Stimulated activated CD8-positive, alpha-beta memory T cell treated with anti-CD3 and anti-CD28 coated beads, Interleukin-7, amount 100 ng/mL, for 4 hours (primary cell): ENCODE measurements at regions not wholly inside any gene's neighbourhood (a gene's known extent, or its start where the extent isn't known, plus 50 kb on each side); places are given as distances from the start of the nearest gene placed in this dataset.
"Not testable (repeated sequence)": the region's sequence is repeated elsewhere in the genome, so short reads cannot be mapped to it uniquely, and the experiment has no call there.

Experiments
- DNase-seq, 2 donors: peaks; one replicate each; pipeline ENCODE4 v3.0.0-alpha.2; 2020; ENCODE audit warnings: low read depth in 2 of 2

- DNase-seq = no peak
Observed at GRCh38 chr5:89668821-89669220, 740.7 kb downstream of the CETN3 start.

GRCh38 chr5:89662499-89662898 is 747.1 kb downstream of the CETN3 start:
- DNase-seq = no peak

GRCh38 chr5:89638871-89639270 is 755.9 kb upstream of the MEF2C start:
- no peak for DNase-seq

DNA sequence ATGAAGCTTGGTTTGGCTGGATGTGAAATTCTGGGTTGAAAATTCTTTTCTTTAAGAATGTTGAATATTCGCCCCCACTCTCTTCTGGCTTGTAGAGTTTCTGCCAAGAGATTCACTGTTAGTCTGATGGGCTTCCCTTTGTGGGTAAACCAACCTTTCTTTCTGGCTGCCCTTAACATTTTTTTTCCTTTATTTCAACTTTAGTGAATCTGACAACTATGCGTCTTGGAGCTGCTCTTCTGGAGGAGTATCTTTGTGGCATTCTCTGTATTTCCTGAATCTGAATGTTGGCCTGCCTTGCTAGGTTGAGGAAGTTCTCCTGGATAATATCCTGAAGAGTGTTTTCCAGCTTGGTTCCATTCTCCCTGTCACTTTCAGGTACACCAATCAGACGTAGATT is 751.2 kb upstream of the MEF2C start:
- not testable (repeated sequence) for DNase-seq

GRCh38 chr5:89630064-89630463 is 747.1 kb upstream of the MEF2C start:
- not testable (repeated sequence) for DNase-seq

GRCh38 chr5:89628876-89629635 is 746.1 kb upstream of the MEF2C start:
- no peak for DNase-seq

DNA sequence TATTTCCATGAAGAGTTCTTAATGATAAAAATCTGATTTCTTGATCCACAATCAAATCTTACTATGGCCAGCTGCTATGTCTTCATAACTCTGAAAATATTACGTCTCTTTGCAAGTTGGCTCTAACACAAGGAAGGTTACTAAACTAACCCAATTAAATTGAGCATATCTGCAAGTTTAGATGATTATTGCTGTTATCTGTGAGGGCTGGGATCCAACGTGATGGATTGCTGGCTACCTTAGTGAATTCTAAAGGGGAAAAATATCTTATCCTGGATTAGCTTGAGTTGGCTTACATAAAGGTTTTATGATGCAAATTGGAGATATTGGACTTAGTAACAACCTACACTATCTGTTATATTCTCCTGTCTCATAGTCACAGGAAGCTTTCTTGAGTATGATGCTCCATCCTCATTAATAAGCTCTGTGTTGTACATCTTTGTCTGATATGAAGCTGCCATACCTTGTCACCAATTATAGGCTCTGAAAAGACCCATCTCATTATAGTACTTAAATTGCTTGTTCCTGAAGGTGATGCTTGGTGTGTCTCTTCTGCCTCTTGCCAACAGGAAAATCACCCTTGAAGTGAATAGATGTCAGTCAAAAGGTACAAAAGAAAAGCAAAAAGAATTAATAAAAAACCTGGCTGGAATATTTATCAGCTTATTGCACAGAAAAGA is 733.0 kb upstream of the MEF2C start:
- DNase-seq = no peak

- DNase-seq = no peak
Observed at GRCh38 chr5:89613222-89613956, 730.4 kb upstream of the MEF2C start.

DNA sequence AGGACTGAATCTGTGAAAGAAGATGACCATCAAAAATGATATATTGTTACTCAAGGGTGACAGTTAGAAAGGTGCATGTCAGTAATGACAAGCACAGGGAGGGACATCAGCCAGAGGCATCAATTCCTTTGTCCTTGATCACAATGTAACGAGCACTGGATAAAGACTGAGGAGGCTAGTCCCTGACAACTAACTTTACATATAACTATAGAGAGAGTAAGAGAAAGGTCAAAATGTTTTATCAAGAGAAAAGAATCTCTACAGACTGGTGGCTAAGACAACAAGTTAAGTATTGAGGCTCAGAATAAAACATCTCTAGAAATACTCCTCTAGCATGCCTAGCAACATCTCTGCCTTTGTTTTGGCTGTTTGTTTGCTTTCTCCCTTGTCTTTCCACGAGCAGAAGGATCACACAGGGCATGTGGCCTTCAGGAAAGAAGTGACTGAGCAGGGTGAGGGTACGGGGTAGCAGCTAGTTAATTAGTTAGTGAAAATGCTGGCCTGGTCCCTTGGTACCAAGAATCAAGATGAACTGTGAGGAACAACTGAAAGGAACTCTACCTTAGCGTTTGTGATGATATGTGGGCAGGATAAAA is 724.1 kb upstream of the MEF2C start:
- no peak for DNase-seq

GRCh38 chr5:89604342-89604741 is 721.4 kb upstream of the MEF2C start:
- no peak for DNase-seq

DNA sequence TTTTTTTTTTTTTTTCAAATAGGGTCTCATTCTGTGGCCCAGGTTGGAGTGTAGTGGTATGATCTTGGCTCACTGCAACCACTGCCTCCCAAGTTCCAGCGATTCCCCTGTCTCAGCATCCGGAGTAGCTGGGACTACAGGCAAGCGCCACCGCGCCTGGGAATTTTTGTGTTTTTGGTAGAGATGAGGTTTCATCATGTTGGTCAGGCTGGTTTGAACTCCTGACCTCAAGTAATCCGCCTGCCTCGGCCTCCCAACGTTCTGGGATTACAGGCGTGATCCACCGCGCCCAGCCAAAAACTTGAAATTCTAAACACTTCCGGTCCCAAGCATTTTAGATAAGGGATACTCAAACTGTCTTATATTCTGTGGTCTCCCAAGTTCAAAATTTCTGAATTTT is 718.9 kb upstream of the MEF2C start:
- DNase-seq = no peak

DNA sequence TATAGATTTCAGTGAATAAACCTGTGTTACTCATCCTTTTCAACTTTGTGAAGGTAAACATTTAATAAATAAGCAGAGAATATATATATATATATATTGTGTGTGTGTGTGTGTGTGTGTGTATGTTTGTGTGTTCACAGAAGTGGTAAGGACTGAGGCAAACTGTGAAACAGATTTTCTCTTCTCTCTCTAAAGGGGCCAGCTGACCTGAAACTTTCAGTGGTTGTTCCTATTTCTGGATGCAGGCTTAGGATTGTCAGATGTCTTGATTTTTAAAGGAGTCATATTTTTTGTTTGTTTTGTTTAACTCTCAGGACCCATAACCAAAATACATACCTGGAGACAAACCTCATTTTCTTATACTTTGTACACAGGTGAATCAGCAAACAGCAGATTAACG is 714.9 kb upstream of the MEF2C start:
- no peak for DNase-seq

GRCh38 chr5:89596821-89597220 is 713.8 kb upstream of the MEF2C start:
- DNase-seq = no peak

GRCh38 chr5:89595056-89595455 is 712.1 kb upstream of the MEF2C start:
- DNase-seq = no peak

GRCh38 chr5:89584339-89584956 is 701.5 kb upstream of the MEF2C start:
- no peak for DNase-seq

DNA sequence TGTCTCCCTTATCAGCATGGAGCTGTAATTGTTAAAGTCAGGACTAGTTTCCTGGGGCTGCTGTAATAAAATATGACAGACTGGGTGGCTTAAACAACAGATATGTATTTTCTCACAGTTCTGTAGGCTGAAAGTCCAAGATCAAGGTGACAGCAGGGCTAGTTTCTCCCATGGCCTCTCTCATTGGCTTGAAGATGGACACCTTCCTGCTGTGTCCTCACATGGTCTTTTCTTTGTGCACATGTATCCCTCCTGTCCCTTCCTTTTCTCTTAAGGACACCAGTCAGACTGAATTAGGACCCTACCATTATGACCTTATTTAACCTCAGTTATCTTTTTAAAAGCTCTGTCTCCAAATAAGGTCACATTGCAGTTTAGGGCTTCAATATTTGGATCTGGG is 700.5 kb upstream of the MEF2C start:
- no peak for DNase-seq

DNA sequence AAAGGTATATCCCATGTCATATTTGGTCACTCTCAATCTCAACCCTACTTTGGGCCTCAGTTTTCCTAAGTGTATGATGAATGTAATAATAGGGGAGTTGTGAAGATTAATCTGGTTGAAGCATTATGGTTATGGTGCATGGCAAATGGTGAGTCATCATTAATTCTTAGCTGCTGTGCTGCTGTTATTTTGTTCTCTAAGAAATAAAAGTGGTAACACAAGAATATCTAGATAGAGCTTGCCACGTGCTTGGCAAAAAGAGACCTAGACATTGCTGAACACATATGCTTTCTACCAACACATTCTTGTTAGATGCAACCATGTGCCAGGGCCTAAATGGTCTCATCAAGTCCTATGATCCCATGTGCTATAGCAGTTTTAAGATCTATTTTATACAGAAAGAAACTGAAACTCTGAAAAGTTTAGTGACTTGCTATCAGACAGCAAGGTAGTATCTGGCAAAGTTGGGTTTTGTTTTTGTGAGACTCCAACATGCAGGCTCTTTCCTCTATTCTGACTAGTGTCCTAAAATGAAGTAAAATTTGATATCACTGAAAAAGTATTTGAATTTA is 699.9 kb upstream of the MEF2C start:
- DNase-seq = no peak

DNA sequence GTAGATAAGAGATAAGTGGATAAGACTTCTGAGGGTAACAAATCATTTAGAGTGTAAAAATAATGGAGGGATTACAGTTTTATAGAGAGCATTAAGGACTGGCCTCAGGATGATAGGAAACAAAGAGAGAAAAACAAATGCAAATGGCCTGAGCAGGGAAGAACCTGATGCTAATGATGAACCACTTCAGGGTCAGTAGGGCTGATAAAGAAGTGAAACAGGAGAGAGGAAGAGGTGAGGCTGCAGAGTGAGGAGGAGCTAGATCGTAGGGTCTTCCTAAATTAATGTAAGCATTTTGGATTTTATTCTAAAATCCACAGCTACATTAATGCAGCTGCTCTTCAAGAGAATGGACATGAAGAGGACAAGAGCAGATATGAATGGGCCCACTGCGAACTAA is 698.0 kb upstream of the MEF2C start:
- no peak for DNase-seq

GRCh38 chr5:89575319-89575718 is 692.3 kb upstream of the MEF2C start:
- no peak for DNase-seq

DNA sequence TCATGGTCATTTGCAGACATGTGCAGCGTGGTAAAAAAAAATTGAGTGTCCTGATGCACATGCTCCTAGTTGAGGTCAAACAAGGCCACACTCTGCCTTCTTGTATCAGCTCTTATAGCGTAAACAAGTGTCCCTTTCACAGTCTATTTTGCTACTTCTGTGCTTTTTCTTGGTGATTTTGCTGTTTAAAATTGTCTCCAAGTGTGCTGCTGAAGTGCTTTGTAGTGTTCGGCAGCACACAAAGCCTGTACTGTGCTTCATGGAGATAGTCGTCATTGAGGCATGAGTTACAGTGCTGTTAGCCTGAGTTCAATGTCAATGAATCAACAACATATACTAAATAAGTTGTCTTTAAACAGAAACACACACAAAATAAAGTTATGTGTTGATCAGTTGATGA is 690.4 kb upstream of the MEF2C start:
- DNase-seq = no peak

DNA sequence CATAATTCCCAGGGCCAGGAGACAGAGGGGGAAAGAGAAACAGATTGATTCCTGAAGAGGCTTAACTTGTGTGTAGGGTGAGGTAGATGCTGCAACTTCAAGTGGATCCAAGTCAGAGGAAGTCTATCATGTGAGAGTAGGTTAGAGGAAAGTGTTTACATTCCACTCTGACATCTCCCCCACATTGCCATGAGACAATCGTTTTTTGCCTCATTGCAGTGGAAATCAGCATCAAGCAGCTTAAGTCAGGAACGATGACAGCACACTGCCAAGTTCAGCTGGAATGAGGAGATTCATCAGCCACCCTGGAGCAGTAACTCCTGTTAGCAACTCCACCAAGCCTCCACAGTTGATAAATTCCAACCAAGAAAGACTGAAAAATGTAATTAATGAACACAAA is 689.7 kb upstream of the MEF2C start:
- no peak for DNase-seq

DNA sequence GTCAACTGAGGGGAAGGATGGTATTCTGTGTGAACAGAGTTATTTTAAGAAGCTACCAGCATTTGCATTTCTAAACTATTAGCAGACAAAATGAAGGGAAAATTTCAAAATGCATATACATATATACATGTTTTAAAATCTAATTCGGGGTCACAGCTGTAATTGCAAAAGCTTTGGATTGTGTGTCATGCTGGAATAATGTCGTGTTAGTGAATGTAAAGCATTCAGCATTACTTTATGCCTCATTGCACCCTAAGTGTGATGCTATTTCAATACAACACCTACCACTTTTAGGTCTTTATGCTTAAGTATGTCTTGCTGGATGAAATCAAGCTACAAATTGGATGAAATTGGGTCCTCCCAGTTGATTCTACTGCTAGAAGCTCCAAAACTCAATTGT is 687.6 kb upstream of the MEF2C start:
- no peak for DNase-seq
